GM23338 (cell line): ENCODE measurements at regions not wholly inside any gene's neighbourhood (a gene's known extent, or its start where the extent isn't known, plus 50 kb on each side); places are given as distances from the start of the nearest gene placed in this dataset.

ENCODE experiments used
- CREB1 ChIP-seq: fragments of 250-450 bp; sonication (Bioruptor Pico); IDR thresholded peaks from 2 replicates; pipeline ENCODE4 v1.5.0; 2020; ENCODE audit warnings: low read depth, mild to moderate bottlenecking, moderate library complexity
- CTCF ChIP-seq, 2 experiments: fragments of 200-600 bp in 1 of 2; sonication (generic) in 1 of 2; conservative IDR thresholded peaks; 2 replicates each; pipeline versions ENCODE4 v1.5.1 to v1.6.1; 2016 to 2017; ENCODE audit warnings: antibody characterized with exemption in 2 of 2, low read depth in 2 of 2, mild to moderate bottlenecking in 2 of 2, moderate library complexity in 1 of 2
- EZH2 ChIP-seq: fragments of 200-600 bp; sonication (generic); IDR thresholded peaks from one replicate; pipeline ENCODE4 v1.8.0; 2017; ENCODE audit warnings: antibody characterized with exemption, mild to moderate bottlenecking, low read depth; ENCODE audit not compliant: unreplicated experiment
- EZH2phosphoT487 ChIP-seq: fragments of 200-600 bp; sonication (generic); IDR thresholded peaks from one replicate; pipeline ENCODE4 v1.8.1; 2018; ENCODE audit warnings: antibody characterized with exemption; ENCODE audit not compliant: unreplicated experiment
- JUNB ChIP-seq: IDR thresholded peaks from one replicate; pipeline ENCODE4 v1.6.1; 2016; ENCODE audit warnings: antibody characterized with exemption; ENCODE audit not compliant: unreplicated experiment
- NANOG ChIP-seq: IDR thresholded peaks from 2 replicates; pipeline ENCODE4 v1.6.1; 2016; ENCODE audit warnings: antibody characterized with exemption, borderline replicate concordance
- POLR2AphosphoS5 ChIP-seq: IDR thresholded peaks from 2 replicates; pipeline ENCODE4 v1.6.1; 2016; ENCODE audit warnings: antibody characterized with exemption, low read depth
- REST ChIP-seq: IDR thresholded peaks from one replicate; pipeline ENCODE4 v1.6.1; 2018; ENCODE audit warnings: antibody characterized with exemption; ENCODE audit not compliant: unreplicated experiment
- STAT1 ChIP-seq: IDR thresholded peaks from one replicate; pipeline ENCODE4 v1.6.1; 2016; ENCODE audit warnings: antibody characterized with exemption; ENCODE audit not compliant: unreplicated experiment
- ZNF114 ChIP-seq: fragments of 250-450 bp; sonication (Bioruptor Pico); IDR thresholded peaks from 2 replicates; pipeline ENCODE4 v1.5.0; 2020; ENCODE audit warnings: mild to moderate bottlenecking, moderate library complexity
- ZNF331 ChIP-seq: fragments of 250-450 bp; sonication (Bioruptor Pico); IDR thresholded peaks from 2 replicates; pipeline ENCODE4 v1.5.0; 2020; ENCODE audit warnings: low read depth, mild to moderate bottlenecking, moderate library complexity
- ZNF462 ChIP-seq: fragments of 250-450 bp; sonication (Bioruptor Pico); IDR thresholded peaks from 2 replicates; pipeline ENCODE4 v1.5.0; 2020; ENCODE audit warnings: mild to moderate bottlenecking, moderate library complexity
- TF ChIP-seq, protein P1 (sequence below): IDR thresholded peaks from 2 replicates; pipeline ENCODE4 v1.6.1; 2016; ENCODE audit warnings: antibody characterized with exemption

DNA sequence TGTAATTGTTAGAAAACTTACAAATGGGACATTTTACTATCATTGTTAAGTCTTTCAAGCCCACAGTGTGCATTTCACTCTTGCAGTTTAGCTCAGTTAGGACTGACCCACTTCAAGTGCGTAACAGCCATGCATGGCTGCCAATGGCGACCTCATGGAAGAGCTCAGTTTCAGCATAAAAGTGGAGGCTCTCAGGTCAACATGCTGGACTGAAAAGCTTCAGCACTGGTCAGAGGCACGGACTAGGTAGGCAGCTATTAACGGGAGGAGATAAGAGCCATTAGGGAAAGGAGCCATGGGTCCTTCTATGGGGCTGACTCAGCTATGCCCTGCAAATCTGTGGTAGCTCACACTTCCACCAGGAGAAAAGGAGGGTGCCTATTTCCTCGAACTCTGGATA lies 101.8 kb downstream of the TTLL2 start:
- TF ChIP-seq CTCF (conservative IDR thresholded peaks at IDR 0.05; ENCODE audit: low read depth in 2 of 2): no peak
- TF ChIP-seq EZH2: no peak
- TF ChIP-seq CREB1 (CRISPR knock-in tag): no peak
- TF ChIP-seq, protein P1, sequence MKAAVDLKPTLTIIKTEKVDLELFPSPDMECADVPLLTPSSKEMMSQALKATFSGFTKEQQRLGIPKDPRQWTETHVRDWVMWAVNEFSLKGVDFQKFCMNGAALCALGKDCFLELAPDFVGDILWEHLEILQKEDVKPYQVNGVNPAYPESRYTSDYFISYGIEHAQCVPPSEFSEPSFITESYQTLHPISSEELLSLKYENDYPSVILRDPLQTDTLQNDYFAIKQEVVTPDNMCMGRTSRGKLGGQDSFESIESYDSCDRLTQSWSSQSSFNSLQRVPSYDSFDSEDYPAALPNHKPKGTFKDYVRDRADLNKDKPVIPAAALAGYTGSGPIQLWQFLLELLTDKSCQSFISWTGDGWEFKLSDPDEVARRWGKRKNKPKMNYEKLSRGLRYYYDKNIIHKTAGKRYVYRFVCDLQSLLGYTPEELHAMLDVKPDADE: no peak
- no peak for TF ChIP-seq EZH2phosphoT487
- no peak for TF ChIP-seq POLR2AphosphoS5
- TF ChIP-seq REST: no peak
- no peak for TF ChIP-seq ZNF114 (CRISPR knock-in tag)
- no peak for TF ChIP-seq STAT1
- TF ChIP-seq NANOG: no peak
- TF ChIP-seq ZNF331 (CRISPR knock-in tag): no peak
- no peak for TF ChIP-seq JUNB
- no peak for TF ChIP-seq ZNF462 (CRISPR knock-in tag)
